H1 (cell line): ENCODE measurements at regions not wholly inside any gene's neighbourhood (a gene's known extent, or its start where the extent isn't known, plus 50 kb on each side); places are given as distances from the start of the nearest gene placed in this dataset.

Experiments used
- CTCF ChIA-PET: fragments of 300-600 bp; sonication (Branson Sonifier 250); formaldehyde crosslinking; loops from one replicate; lab custom pipeline; 2021; ENCODE audit not compliant: partially characterized antibody; lab: Charles Lee
- POLR2A ChIA-PET: fragments of 300-600 bp; sonication (Branson Sonifier 250); formaldehyde crosslinking; loops from one replicate; lab custom pipeline; 2021; ENCODE audit warnings: inconsistent platforms; ENCODE audit not compliant: partially characterized antibody; lab: Charles Lee
- DNase-seq, 2 experiments: peaks; one replicate each; pipeline versions ENCODE4 v3.0.0 to v3.0.0-alpha.2; 2010 to 2022; ENCODE audit warnings: low spot score in 2 of 2, low read depth in 1 of 2, mixed read lengths in 1 of 2
- FAIRE-seq: peaks from 2 replicates; lab custom pipeline; 2011; peaks lifted over from hg19 to GRCh38; lab: Jason Lieb, UNC
- H2AFZ ChIP-seq: 2 replicates; pipeline ENCODE4 v1.8.1; 2012; ENCODE audit warnings: low read length, inconsistent platforms
- H2AK5ac ChIP-seq: 2 replicates; pipeline ENCODE4 v1.6.1; 2013; ENCODE audit warnings: low read depth, low read length
- H2BK120ac ChIP-seq: replicated peaks from 2 replicates; pipeline ENCODE3; 2013; ENCODE audit warnings: low read depth, low read length, inconsistent platforms
- H2BK12ac ChIP-seq: 2 replicates; pipeline ENCODE4 v1.6.1; 2013; ENCODE audit warnings: low read depth, low read length
- H2BK15ac ChIP-seq: 2 replicates; pipeline ENCODE4 v1.6.1; 2013; ENCODE audit warnings: low read length
- H2BK20ac ChIP-seq: 2 replicates; pipeline ENCODE4 v1.6.1; 2013; ENCODE audit warnings: low read length
- H2BK5ac ChIP-seq: 2 replicates; pipeline ENCODE4 v1.6.1; 2013; ENCODE audit warnings: low read depth, low read length
- H3K14ac ChIP-seq: 2 replicates; pipeline ENCODE4 v1.6.1; 2013; ENCODE audit warnings: inconsistent platforms; ENCODE audit not compliant: insufficient read length
- H3K18ac ChIP-seq: 2 replicates; pipeline ENCODE4 v1.6.1; 2013; ENCODE audit warnings: low read length; ENCODE audit errors: extremely low read depth
- H3K23ac ChIP-seq: 2 replicates; pipeline ENCODE4 v1.6.1; 2013; ENCODE audit warnings: inconsistent platforms; ENCODE audit not compliant: insufficient read length
- H3K23me2 ChIP-seq: 2 replicates; pipeline ENCODE4 v1.6.1; 2013; ENCODE audit warnings: low read depth, low read length
- H3K27ac ChIP-seq: 2 replicates; pipeline ENCODE4 v1.6.1; 2011; ENCODE audit warnings: low read depth, low read length, inconsistent platforms
- H3K27me3 ChIP-seq, 4 experiments: replicated peaks in 1 of 4; 1 replicate in 1 of 4; 2 replicates in 3 of 4; pipeline versions ENCODE4 v1.6.1 to v1.8.1; 2011 to 2013; ENCODE audit warnings: low read length in 3 of 4, mild to moderate bottlenecking in 3 of 4, inconsistent platforms in 2 of 4, mixed read lengths in 2 of 4, moderate library complexity in 1 of 4; ENCODE audit not compliant: control insufficient read depth in 3 of 4, insufficient read depth in 3 of 4; ENCODE audit errors: extremely low read depth in 1 of 4
- H3K36me3 ChIP-seq, 4 experiments: 2 replicates each; pipeline versions ENCODE4 v1.6.1 to v1.8.1; 2011 to 2013; ENCODE audit warnings: mild to moderate bottlenecking in 4 of 4, low read length in 3 of 4, moderate library complexity in 2 of 4, control low read depth in 1 of 4, inconsistent platforms in 1 of 4; ENCODE audit not compliant: insufficient read depth in 4 of 4, control insufficient read depth in 2 of 4
- H3K4ac ChIP-seq: replicated peaks from 2 replicates; pipeline ENCODE3; 2013; ENCODE audit warnings: low read length, low read depth, mixed read lengths, inconsistent platforms; ENCODE audit not compliant: insufficient read length
- H3K4me1 ChIP-seq, 4 experiments: replicated peaks in 1 of 4; 1 replicate in 1 of 4; 2 replicates in 3 of 4; pipeline versions ENCODE4 v1.6.1 to v1.8.1; 2011 to 2013; ENCODE audit warnings: low read length in 3 of 4, inconsistent platforms in 2 of 4, mixed read lengths in 1 of 4; ENCODE audit not compliant: insufficient read depth in 4 of 4, control insufficient read depth in 3 of 4
- H3K4me2 ChIP-seq, 2 experiments: 2 replicates each; pipeline versions ENCODE4 v1.6.1 to v1.8.1; 2011 to 2013; ENCODE audit warnings: low read depth in 2 of 2, low read length in 2 of 2, control low read depth in 1 of 2, inconsistent platforms in 1 of 2, mild to moderate bottlenecking in 1 of 2; ENCODE audit not compliant: insufficient read depth in 1 of 2
- H3K4me3 ChIP-seq, 4 experiments: fragments of 200-600, 300-600 bp in 1 of 4; sonication (generic), shearing (Covaris generic), sonication (Bioruptor Twin) in 1 of 4; 2 replicates each; pipeline versions ENCODE4 v1.5.1 to v1.8.1; 2011 to 2016; ENCODE audit warnings: low read length in 4 of 4, low read depth in 3 of 4, control low read depth in 2 of 4, inconsistent platforms in 2 of 4, mild to moderate bottlenecking in 2 of 4, mixed read lengths in 1 of 4, moderate library complexity in 1 of 4; ENCODE audit not compliant: insufficient read depth in 2 of 4; ENCODE audit errors: extremely low read depth in 1 of 4
- H3K56ac ChIP-seq: replicated peaks from 2 replicates; pipeline ENCODE3; 2013; ENCODE audit warnings: low read depth, mild to moderate bottlenecking, mixed read lengths, low read length, inconsistent platforms; ENCODE audit not compliant: insufficient read length
- H3K79me1 ChIP-seq: 2 replicates; pipeline ENCODE4 v1.6.1; 2013; ENCODE audit warnings: low read depth, low read length, control low read depth
- H3K79me2 ChIP-seq, 2 experiments: 2 replicates each; pipeline versions ENCODE4 v1.6.1 to v1.8.1; 2012 to 2013; ENCODE audit warnings: low read length in 2 of 2, mild to moderate bottlenecking in 2 of 2, inconsistent platforms in 1 of 2; ENCODE audit not compliant: insufficient read depth in 2 of 2, control insufficient read depth in 1 of 2
- H3K9ac ChIP-seq, 4 experiments: replicated peaks in 1 of 4; 1 replicate in 1 of 4; 2 replicates in 3 of 4; pipeline versions ENCODE4 v1.6.1 to v1.8.1; 2011 to 2013; ENCODE audit warnings: low read depth in 3 of 4, low read length in 3 of 4, control low read depth in 2 of 4, mild to moderate bottlenecking in 2 of 4, moderate library complexity in 2 of 4, inconsistent platforms in 1 of 4; ENCODE audit errors: extremely low read depth in 1 of 4
- H3K9me3 ChIP-seq, 2 experiments: 2 replicates each; pipeline versions ENCODE4 v1.6.1 to v1.8.1; 2012 to 2013; ENCODE audit warnings: mild to moderate bottlenecking in 2 of 2, moderate library complexity in 2 of 2, control low read depth in 1 of 2, inconsistent platforms in 1 of 2, low read depth in 1 of 2, low read length in 1 of 2, mixed read lengths in 1 of 2; ENCODE audit not compliant: insufficient read depth in 2 of 2
- H4K20me1 ChIP-seq, 2 experiments: replicated peaks in 1 of 2; 2 replicates each; pipeline versions ENCODE3 to v1.8.1; 2011 to 2013; ENCODE audit warnings: inconsistent platforms in 2 of 2, low read length in 2 of 2, mild to moderate bottlenecking in 1 of 2; ENCODE audit not compliant: insufficient read depth in 2 of 2, control insufficient read depth in 1 of 2
- H4K5ac ChIP-seq: 2 replicates; pipeline ENCODE4 v1.6.1; 2013; ENCODE audit warnings: low read length, low read depth, mixed read lengths, inconsistent platforms; ENCODE audit not compliant: insufficient read length
- H4K8ac ChIP-seq: 2 replicates; pipeline ENCODE4 v1.8.0; 2013; ENCODE audit warnings: mild to moderate bottlenecking, moderate library complexity, low read length, inconsistent platforms; ENCODE audit not compliant: insufficient read depth; ENCODE audit errors: extremely low read depth
- H4K91ac ChIP-seq: replicated peaks from 2 replicates; pipeline ENCODE3; 2013; ENCODE audit warnings: low read length, mixed read lengths, inconsistent platforms; ENCODE audit not compliant: insufficient read length
- ATF2 ChIP-seq: IDR thresholded peaks from 2 replicates; pipeline ENCODE4 v1.6.1; 2012; ENCODE audit warnings: low read length, inconsistent platforms
- BCL11A ChIP-seq, 2 experiments: IDR thresholded peaks; one replicate each; pipeline ENCODE4 v1.6.1; 2011; ENCODE audit warnings: low read depth in 2 of 2, low read length in 2 of 2, mild to moderate bottlenecking in 2 of 2
- CTCF ChIP-seq, 3 experiments: IDR thresholded peaks; 1 replicate in 2 of 3; 2 replicates in 1 of 3; pipeline versions ENCODE4 v1.5.1 to v1.6.1; 2011; ENCODE audit warnings: low read length in 3 of 3, mild to moderate bottlenecking in 3 of 3, inconsistent platforms in 2 of 3, low read depth in 1 of 3, moderate library complexity in 1 of 3; ENCODE audit not compliant: insufficient read depth in 1 of 3; ENCODE audit errors: control extremely low read depth in 1 of 3
- HDAC6 ChIP-seq: IDR thresholded peaks from one replicate; pipeline ENCODE4 v1.7.1; 2012; ENCODE audit warnings: low read depth, mild to moderate bottlenecking, inconsistent platforms, low read length, moderate library complexity
- RBBP5 ChIP-seq: IDR thresholded peaks from 2 replicates; pipeline ENCODE4 v1.7.1; 2012; ENCODE audit warnings: low read depth, mild to moderate bottlenecking, inconsistent platforms, low read length, moderate library complexity, borderline replicate concordance
- RNF2 ChIP-seq: fragments of 200-900, 300-1000 bp; sonication (generic); IDR thresholded peaks from 2 replicates; pipeline ENCODE4 v1.7.1; 2016; ENCODE audit warnings: borderline replicate concordance, low read depth, mild to moderate bottlenecking, antibody characterized with exemption, low read length; ENCODE audit not compliant: poor library complexity, severe bottlenecking; ENCODE audit errors: missing control alignments
- SRF ChIP-seq: IDR thresholded peaks from 2 replicates; pipeline ENCODE4 v1.6.1; 2011; ENCODE audit warnings: mild to moderate bottlenecking, low read depth, low read length, moderate library complexity
- TAF1 ChIP-seq: IDR thresholded peaks from 2 replicates; pipeline ENCODE4 v1.6.1; 2011; ENCODE audit warnings: mild to moderate bottlenecking, low read depth, low read length
- TAF7 ChIP-seq: optimal IDR thresholded peaks from 2 replicates; pipeline ENCODE3; 2011; ENCODE audit warnings: low read depth, mild to moderate bottlenecking, inconsistent platforms, low read length, moderate library complexity, borderline replicate concordance
- TBP ChIP-seq: IDR thresholded peaks from 2 replicates; pipeline ENCODE4 v1.6.1; 2011; ENCODE audit warnings: low read depth, low read length, improper control_type of control experiment
- WGBS, 2 experiments: shearing (Covaris generic) in 1 of 2; methylation state at CpG; one replicate each; pipeline versions ENCODE4 v1.1.6 to v1.1.7; 2013 to 2015; ENCODE audit warnings: low lambda C conversion rate in 2 of 2, mixed read lengths in 2 of 2, inconsistent platforms in 1 of 2, low coverage in 1 of 2, missing lambda C conversion rate in 1 of 2; ENCODE audit not compliant: insufficient replicate concordance in 2 of 2, insufficient coverage in 1 of 2, insufficient read length in 1 of 2; ENCODE audit errors: extremely low coverage in 1 of 2, missing lambda C conversion rate in 1 of 2; 5-methylcytosine and 5-hydroxymethylcytosine counted together

GRCh38 chr1:83087851-83088250 lies 911.1 kb downstream of the TTLL7 start:
- H2BK15ac ChIP-seq = no peak overlapping the region
- no peak overlapping the region for H3K23ac ChIP-seq
- no peak overlapping the region for H3K4me2 ChIP-seq
- H3K79me2 ChIP-seq = no peaks in the 10 kb centered on the region
- FAIRE-seq (no peak), DNase-seq (no peak)
- no peaks in the 10 kb centered on the region for H3K36me3 ChIP-seq
- H2BK120ac ChIP-seq = no peak overlapping the region
- H2BK20ac ChIP-seq = no peak overlapping the region
- no peak overlapping the region for H3K27ac ChIP-seq
- no peak overlapping the region for H3K4ac ChIP-seq
- H3K14ac ChIP-seq = no peak overlapping the region
- H3K9ac ChIP-seq = no peak overlapping the region
- POLR2A ChIA-PET = no interaction called here
- peaks cover 0 to 5% (median 2%) of the 10 kb centered on the region in 4 experiments; a peak in 2 of 7 replicates for H3K4me1 ChIP-seq
- H3K56ac ChIP-seq = no peak overlapping the region
- no peaks in the 10 kb centered on the region for H3K27me3 ChIP-seq
- 94% methylated on average over 2 of the region's 2 CpGs; no CpG with 5 or more reads in 1 of the 2 experiments for WGBS, 2 experiments
- no peaks in the 10 kb centered on the region for H3K79me1 ChIP-seq
- no peaks in the 10 kb centered on the region for H3K9me3 ChIP-seq
- no peak overlapping the region for H4K8ac ChIP-seq
- H3K23me2 ChIP-seq = no peaks in the 10 kb centered on the region
- no peak overlapping the region for H3K18ac ChIP-seq
- H4K20me1 ChIP-seq = no peaks in the 10 kb centered on the region
- H3K4me3 ChIP-seq = no peak overlapping the region
- H4K91ac ChIP-seq = no peak overlapping the region
- H2AFZ ChIP-seq = no peak overlapping the region
- H4K5ac ChIP-seq = no peak overlapping the region
- H2BK12ac ChIP-seq = no peak overlapping the region
- H2BK5ac ChIP-seq = no peak overlapping the region
- CTCF ChIA-PET = no interaction called here
- no peak overlapping the region for H2AK5ac ChIP-seq
- no peak for TF ChIP-seq TAF1
- TF ChIP-seq BCL11A (IDR thresholded peaks at IDR 0.05; ENCODE audit: low read depth in 2 of 2, low read length in 2 of 2) = no peak
- TF ChIP-seq TAF7 = no peak
- TF ChIP-seq RNF2 = no peak
- TF ChIP-seq HDAC6 = no peak
- TF ChIP-seq TBP = no peak
- no peak for TF ChIP-seq ATF2
- no peak for TF ChIP-seq CTCF (IDR thresholded peaks at IDR 0.05; ENCODE audit: control extremely low read depth in 1 of 3, insufficient read depth in 1 of 3, low read depth in 1 of 3, low read length in 3 of 3)
- no peak for TF ChIP-seq SRF
- TF ChIP-seq RBBP5 = no peak
